HG02798 (cell line): ENCODE measurements at regions not wholly inside any gene's neighbourhood (a gene's known extent, or its start where the extent isn't known, plus 50 kb on each side); places are given as distances from the start of the nearest gene placed in this dataset.

Experiments
- ATAC-seq: cut with Tn5 transposase; IDR thresholded peaks from one replicate; pipeline ENCODE4 v1.9.1; 2021; ENCODE audit warnings: mild to moderate bottlenecking; ENCODE audit not compliant: unreplicated experiment, poor library complexity

DNA sequence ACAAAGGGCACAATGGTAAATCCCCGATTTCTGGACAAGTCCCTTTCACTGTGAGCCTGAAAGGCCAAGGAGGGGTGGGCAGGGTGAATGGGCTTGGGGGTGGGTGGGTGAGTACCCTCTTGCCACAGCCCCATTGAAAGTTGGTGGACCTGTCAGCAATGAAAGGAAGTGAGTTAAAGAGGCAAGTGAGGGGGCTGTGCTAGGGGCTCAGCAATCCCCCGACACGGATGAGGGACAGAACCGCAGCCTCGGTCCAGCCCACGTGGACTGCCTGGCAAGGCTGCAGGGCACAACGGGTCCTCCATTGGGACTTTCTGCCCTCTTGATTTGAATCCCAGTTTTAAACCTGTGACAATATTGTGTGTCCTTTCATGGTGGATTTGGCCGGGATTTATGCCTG lies 255.3 kb downstream of the FOXD2 start:
- no peak for ATAC-seq

DNA sequence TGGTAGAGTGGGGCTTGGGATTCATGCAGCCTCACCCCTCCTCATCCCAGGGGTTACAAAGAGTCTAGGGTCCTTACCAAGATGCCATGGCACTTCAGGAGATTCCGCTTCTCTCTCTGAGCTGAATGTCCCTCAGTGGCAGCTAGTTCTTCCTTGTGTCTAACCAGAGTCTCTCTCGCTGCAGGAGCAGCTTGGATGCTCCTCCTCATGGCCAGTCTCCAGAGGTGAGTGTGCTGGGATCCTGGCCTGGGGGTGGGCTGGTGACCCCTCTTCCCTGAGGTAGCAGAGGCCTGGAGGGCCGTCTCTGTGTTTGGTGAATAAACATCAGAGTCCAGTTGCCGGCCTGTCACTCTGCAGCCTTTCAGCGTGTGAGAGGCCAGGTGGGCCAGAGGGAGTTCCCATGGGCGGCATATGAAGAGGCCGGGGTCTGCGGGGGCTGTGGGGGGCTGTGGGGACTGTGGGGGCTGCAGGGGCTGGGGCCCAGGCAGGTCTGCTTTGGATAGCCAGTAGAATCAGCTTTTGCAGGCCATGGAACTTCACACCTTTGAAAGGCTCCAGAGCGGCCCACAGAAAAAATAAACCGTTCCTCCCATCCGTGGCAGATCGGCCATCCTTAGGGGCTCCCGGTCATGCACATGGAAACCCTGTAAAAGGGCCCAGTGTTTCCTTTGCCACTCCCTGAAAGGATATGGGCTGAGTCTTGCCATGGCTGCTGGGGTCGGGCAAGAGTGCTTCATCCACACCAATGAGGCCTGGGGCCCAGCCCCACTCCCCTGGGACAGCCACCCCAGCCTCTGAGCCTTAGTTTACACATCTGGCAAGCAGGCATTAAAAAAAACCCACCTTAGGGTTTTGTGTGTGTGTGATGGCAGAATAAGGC lies 256.4 kb downstream of the FOXD2 start:
- no peak for ATAC-seq

DNA sequence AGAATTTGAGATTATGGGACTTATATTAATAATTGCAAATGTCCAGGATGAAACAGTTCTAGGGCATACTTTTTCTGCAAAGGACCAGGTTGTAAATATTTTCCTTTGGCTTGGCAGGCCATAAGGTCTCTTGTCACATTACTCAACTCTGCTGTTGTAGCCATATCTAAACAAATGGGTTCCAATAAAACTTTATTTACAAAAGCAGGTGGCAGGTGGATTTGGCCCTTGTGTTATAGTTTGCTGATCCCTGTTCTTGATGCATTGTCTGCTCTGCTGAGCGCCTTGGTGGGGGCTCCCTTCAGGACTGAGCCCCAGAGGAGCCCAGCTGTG lies 258.5 kb downstream of the FOXD2 start:
- ATAC-seq: no peak

DNA sequence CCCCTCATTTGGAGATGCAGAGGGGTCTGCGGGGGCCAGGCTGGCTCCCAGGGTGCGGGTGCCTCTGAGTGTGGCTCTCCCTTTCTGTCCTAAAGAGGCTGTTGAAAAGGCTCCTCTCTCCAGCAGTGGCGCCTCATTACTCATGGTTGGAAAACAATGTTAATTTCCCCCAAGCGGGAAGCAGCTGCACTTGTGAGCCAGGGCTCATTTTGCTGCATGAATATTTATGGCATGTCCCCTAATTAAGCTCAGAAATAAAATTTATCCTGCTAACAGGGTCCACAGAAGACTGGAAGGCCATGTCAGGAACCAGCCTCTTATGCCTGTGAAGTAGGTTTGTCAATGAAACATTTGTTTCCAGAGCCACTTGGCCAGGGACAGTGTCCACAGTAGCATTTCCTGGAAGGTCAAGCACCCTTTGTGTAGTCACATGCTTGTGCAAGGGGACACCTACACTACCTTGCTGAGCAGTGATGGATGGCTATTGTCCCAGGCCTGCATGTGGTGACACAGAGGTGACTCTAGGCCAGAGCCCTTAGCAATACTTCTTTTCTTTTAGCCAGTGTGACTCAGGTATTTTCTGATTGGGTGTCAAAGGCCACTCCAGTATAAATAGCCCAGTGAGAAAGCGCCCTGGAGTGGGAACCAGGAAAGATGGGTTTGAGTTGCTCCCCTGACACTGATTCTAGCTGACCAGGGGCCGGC lies 259.0 kb downstream of the FOXD2 start:
- ATAC-seq: no peak

DNA sequence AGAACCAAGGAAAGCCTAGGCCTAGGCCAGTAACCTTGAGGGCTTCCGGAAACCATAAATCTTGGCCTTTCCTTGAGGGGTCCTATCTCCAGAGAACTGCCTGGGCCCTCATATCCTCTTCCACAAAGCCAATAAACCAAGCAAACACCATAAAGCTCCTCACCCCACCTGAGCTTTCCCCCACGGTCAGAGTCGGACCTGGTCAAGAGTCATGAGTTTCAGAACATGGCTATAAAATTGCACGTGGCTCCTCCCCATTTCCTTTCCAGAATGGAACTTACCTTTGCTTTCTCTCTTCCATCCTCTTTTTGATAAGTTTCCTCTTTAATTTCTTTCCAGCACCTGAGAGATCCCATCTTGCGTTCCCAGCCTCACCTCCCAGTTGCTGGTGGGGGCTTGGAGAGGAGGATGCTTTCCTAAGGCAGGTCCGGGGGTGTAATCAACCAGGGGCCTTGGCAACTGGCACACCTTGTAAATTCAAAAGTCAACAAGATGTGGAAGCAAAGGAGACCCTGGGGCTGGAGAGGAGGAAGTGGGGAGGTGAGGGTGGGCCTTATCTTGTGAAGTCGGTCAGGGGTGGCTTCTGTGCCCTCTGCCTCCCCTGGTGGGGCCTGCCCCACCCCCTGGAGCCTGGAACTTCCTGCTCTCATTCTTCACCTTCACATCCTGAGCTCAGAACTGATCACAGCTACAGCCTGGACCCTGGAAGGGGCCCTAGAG lies 259.9 kb downstream of the FOXD2 start:
- ATAC-seq: no peak

DNA sequence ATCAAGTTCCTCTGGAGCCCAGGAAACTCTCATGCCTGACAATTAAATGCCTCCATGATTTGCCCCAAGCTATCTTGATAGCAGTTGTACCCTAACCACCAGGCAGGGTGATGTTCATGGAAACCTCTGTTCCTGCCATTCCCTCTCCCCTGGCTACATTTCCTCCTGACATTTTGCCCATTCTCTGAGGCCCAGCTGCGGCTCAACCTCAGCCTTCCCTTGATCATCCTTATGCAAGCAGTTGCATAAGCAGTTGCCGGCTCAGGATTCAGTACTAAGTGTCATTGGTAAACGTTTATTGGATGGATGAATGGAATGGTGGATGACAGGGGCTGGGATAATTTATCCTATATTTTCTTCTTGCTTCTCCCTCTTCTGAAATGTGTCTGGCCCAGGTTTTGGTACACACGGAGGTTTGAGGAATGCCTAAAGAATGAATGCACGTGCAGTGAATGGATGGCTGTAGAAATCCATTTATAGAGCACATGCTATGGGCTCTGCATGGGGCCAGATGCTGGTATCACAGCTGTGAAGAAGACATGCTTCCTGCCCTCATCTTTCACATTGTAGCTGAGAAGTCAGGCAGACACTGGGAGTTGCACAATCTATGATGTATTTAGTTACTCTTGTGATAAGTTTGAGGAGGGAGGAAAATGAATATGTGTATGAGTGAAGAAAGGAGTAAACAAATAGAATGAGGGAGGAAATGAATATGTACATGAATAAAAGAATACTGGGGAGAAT lies 261.8 kb downstream of the FOXD2 start:
- no peak for ATAC-seq

DNA sequence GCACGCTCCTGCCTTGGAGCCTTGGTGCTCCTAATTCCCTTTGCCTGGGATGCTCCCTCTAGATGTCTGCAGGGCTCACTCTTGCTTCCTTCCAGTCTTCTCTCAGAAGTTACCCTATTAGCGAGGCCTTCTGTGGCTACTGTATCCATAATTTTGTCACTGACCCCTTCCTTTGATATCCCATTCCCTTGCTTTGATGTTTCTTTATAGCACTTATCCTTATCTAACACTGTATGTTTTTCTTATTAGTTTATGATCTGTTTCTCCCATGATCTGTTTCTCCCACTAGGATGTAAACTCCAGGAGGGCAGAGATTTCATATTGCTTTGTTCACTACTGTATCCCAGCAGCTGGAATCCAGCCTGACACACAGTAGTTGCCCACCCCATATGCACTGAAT lies 263.4 kb downstream of the FOXD2 start:
- no peak for ATAC-seq

DNA sequence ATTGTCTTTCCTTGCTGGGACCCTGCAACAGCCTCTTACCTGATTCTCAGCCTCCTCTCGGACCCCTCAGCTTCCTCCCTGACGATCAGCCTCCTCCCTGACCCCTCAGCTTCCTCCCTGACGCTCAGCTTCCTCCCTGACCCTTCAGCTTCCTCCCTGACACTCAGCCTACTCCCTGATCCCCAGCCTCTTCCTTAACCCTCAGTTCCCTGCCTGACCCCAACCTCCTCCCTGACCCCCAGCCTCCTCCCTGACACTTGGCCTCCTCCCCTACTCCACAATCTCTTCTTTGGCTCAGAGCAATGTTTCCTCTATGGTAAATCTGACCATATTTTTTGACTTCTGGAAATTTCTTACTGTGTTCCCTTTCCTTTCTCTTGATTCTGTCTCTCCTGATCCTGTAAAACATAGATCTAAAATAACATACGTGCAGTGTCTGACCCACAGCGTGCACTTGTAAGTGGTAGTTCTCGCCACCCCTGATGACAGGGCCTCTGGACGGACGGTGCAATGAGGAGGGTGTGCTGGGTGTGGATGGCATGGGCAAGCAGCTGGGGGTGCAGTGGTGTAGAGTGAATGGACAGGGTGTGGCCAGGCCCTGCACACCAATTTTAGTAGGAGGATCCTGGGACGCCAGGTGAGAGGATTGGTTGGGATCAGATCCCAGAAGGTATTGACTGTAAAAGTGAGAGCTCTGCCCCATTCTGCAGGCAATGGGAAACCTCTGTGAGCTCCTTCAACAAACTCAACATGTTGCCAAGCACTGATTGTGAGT lies 264.1 kb downstream of the FOXD2 start:
- no peak for ATAC-seq

DNA sequence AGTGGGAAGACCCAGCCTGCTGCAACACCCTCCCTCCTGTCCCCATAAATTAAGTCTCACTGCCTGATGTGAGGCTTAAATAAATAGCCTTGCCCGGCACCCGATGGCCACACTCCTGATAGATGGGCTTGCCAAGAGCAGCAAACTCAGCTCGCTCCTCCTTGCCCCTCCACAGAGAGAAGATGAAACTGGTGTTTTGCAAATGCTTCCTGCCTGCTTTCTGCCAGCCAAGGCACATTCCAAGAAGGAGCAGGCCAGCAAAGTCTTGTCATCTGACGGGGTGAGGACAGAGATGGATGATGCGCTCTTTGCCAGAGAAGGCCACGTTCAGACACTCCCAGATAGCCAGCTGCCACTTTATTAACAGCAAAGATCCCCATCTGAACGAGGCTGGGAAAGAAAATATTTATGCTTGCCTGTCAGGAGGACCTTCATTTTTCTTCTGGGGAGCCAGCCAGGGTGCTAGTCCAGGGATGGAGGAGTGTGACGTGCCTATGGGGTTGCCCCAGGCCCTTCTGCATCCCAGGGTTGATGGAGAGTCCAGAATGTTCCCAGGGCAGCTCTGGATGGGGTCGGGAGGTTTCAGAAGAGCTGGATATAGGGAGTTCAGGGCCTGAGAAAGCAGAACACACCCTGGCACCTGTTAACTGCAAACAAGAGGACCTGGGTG lies 265.4 kb downstream of the FOXD2 start:
- no peak for ATAC-seq

DNA sequence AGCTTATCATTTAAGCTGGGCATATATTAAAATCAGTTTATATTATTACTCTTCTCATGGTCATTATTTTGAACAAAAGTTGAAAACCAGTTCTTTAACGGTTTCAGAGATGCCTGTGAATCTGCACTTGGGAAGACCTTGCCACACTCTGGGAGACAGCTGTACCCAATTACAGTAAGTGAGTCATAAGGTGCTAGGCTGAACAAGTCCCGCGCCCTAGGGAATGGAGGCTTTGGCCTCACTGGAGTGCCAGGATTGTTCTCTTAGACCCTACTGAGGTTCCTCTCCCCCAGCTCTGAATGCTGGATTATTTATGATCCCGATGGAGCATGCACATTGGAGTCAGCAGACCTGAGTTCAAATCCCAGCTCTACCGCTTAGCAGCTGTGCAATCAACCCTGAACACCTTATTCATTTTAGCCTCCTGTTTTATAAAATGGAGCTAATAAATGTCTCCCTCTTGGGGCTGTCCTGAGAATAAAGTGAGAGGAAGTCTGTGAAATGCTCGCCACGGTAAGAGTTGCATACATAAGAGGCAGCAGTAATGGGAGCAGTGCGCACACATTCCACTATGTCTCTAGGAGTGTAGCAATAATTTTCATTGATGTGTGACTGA lies 266.2 kb downstream of the FOXD2 start:
- no peak for ATAC-seq

DNA sequence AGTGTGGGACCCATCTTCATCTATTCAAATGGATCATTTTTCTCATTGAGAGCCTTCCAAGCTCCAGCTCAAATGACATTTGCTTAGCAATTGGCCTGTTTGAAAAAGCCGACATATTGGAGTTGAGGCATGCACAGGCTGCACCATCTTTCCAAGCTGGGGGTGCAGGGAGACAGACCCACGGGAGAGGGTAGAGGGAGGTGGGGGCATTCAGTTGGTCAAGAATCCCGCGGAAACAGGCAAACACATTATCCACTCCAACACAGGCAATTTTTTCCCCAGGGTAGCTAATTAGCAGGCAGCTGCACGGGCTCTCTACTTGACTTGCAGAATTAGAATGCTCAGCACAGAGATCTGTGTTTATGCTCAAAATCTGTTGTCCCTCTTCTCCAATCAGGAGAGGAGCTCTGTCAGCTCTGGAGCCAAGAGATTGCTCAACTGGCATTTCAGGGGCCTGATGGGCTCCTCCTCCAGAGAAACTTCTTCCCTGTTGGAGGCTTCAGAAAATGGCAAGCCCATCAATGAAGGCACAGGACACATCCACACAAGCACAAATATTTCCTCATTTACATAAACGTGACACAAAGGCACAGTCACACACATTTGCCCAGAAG lies 267.8 kb downstream of the FOXD2 start:
- no peak for ATAC-seq

DNA sequence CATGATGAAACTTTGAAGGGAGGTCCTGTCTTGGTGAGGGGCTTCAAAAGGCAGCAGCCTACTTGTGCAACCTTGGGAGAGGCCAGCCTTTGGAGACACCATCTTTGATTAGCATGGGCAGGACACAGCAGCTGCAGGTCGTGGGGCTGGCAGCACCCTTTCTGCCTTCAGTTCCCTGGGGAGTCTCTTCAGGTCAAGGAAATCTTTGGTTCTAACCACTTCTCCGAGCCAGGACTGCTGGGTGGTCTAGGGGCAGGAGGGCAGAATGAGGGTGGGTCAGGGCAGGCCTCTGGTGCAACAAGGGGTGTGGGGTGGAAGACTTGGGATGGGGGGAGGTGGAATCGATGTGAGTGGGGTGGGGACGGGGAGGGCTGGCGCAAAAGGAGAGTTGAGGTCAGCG lies 269.7 kb downstream of the FOXD2 start:
- ATAC-seq: no peak

DNA sequence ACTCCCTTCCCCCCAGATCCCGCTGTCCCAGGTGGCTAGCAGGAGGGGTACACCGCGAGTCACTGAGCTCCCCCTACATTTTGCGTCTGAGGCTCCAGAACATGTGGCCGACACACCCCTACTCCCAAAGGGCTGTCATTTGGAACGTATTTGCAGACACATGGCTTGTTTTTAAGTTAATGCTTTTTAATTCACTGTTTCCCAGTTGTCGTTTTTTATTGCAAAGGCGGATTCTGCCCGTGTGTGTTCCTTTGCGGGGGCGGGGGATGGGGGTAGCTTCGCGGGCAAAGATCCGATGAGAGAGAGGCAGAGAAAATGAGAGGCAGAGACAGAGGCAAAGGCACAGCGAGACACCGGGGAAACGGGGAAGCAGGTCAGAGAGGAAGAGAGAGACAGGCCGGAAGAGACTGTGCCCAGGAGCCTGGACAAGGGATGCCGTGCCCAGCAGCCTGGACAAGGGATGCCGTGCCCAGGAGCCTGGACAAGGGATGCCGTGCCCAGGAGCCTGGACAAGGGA lies 270.2 kb downstream of the FOXD2 start:
- no peak for ATAC-seq

DNA sequence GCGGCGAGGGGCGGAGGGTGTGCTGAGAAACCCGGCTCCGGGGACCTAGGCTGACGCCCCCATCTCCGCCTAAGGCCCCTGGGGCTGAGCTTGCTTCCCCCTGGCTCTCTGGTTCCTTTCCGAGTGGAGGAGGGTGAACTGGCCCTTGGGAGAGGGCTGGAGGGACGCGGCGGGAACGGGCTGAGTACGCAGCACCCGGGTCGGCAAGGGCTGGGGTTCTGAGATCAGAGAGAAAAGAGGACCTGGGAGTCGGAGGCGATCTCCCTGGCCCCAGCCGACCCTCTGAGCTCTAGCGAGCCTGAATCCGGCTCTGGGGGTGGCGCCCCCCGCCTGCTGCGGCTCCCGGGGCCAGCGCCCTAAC lies 270.8 kb downstream of the FOXD2 start:
- no peak for ATAC-seq

DNA sequence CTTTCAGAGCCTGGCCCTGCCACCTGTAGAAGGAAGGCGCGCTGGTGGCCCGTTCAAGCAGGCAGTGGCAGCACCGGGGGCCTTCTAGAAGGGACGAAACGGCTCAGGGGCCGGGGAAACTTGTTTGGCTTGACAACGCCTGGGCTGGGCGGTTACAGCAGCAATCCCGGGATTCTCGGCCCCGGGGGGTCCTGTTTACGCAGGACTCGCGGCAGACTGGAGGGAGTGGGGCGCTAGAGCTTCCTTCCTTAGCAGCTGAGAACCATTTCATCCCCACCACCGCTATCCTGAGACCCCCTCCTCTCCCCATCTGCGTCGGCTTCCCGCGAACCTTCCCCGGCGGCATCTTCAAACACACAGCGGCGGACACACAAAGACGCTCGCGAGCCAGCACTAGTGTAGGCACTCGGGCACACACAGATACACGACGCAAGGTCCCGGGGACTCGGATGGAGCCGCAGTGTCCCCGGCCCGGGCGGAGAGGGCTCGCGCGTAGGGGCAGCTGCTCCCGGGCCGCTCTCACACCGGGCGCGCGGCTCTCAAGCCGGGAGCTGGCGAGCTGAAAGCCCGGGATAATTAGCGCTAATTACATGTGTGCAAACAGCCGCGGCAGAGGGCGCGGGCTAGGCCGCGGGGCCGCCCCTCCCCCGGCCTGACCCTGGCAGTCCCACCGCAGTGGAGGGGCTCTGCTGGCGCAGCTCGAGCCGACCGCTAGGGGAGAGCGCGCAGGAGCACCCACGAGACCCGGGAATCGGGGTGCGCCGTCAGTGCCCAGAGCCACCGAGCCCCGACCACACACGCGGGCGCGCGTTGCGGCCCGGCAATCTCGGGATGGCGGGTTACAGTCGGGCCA lies 271.4 kb downstream of the FOXD2 start:
- no peak for ATAC-seq

DNA sequence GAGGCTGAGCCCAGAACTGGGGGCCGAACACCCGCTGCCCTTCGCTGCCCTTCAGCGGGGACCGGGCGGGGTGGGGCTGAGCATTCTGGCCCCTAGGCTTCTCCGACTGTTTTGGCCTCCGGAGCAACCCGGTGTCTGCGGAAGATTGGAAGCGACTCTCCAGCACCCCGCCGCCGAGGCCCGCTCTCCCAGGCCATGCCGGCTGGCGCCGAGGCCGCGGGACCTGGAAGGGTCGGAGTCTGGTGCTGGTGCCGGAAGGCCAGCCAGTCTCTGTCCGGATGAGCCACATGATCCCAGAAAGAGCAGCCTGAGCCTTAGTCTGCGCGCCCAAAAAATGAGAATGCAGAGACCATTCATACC lies 272.0 kb downstream of the FOXD2 start:
- ATAC-seq: no peak

DNA sequence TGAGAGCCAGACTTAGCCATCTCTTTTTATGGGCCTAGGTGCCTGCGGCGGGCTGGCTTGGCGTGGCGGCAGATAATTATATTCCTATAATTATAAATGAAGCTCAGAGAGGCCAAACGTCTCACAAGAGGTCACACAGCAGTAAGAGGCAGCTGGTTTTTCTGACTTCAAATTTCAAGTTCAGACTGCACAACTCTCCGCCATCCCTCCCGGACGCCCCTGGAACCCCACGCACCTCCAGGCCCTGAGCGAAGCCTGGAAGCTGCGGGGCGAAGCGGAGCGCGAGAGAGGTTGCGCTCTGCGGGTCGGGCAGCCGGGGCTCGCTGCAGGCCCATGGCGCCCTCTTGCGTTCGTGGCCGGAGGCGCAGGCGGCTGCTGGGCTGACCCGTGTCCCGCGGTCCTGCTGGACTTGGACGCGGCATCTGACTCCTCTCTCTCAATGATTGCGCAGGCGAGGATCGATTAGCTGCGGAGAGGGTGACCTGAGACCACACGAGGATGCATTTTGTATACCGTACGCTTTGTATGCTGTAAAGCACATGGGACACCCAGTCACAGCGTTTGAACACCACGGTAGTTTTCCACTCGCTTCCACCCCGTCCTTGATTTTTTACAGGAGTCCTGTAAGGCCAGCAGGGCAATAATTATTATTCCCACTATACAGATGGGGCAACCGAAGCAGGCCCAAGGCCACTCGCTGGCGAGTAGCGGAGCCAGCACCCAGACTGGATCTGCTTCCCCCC lies 272.7 kb downstream of the FOXD2 start:
- ATAC-seq: peak; percentile 72
